ENCODE measurements at regions not wholly inside any gene's neighbourhood (a gene's known extent, or its start where the extent isn't known, plus 50 kb on each side); places are given as distances from the start of the nearest gene placed in this dataset.
A peak's percentile ranks its signal among the peaks of the same experiment; 100 is the strongest.

GRCh38 chr15:99440551-99441443 lies 125.0 kb upstream of the MEF2A start:
- DNase-seq (no peak), ATAC-seq (no peak)
- peaks cover 56% of the 10 kb centered on the region for H3K4me1 Mint-ChIP-seq (ENCODE audit: low read depth)
- no peaks in the 10 kb centered on the region for H3K9me3 Mint-ChIP-seq
- H3K36me3 Mint-ChIP-seq (ENCODE audit: insufficient read depth) = no peaks in the 10 kb centered on the region
- no peaks in the 10 kb centered on the region for H3K27me3 Mint-ChIP-seq (ENCODE audit: low read depth)
- H3K4me3 Mint-ChIP-seq = no peak overlapping the region

GRCh38 chr15:99441444-99441800 lies 124.4 kb upstream of the MEF2A start:
- Mint-ChIP-seq H3K4me1 (ENCODE audit: low read depth) (peaks cover 56% of the 10 kb centered on the region), H3K27me3 (ENCODE audit: low read depth) (no peaks in the 10 kb centered on the region), H3K9me3 (no peaks in the 10 kb centered on the region), H3K36me3 (ENCODE audit: insufficient read depth) (no peaks in the 10 kb centered on the region), H3K4me3 (no peak overlapping the region)
- DNase-seq = no peak
- no peak for ATAC-seq

- DNase-seq (no peak), ATAC-seq (no peak)
- Mint-ChIP-seq H3K36me3 (ENCODE audit: insufficient read depth) (no peaks in the 10 kb centered on the region), H3K27me3 (ENCODE audit: low read depth) (no peaks in the 10 kb centered on the region), H3K9me3 (no peaks in the 10 kb centered on the region), H3K4me3 (no peak overlapping the region), H3K4me1 (ENCODE audit: low read depth) (peaks cover 56% of the 10 kb centered on the region)
Observed at GRCh38 chr15:99441871-99442251, 123.9 kb upstream of the MEF2A start.

GRCh38 chr15:99442252-99442897 lies 123.4 kb upstream of the MEF2A start:
- no peak for DNase-seq
- Mint-ChIP-seq H3K4me3 (no peak overlapping the region), H3K27me3 (ENCODE audit: low read depth) (no peaks in the 10 kb centered on the region), H3K9me3 (no peaks in the 10 kb centered on the region), H3K36me3 (ENCODE audit: insufficient read depth) (no peaks in the 10 kb centered on the region), H3K4me1 (ENCODE audit: low read depth) (peaks cover 55% of the 10 kb centered on the region)
- peak; percentile 16 to 29 for ATAC-seq

DNA sequence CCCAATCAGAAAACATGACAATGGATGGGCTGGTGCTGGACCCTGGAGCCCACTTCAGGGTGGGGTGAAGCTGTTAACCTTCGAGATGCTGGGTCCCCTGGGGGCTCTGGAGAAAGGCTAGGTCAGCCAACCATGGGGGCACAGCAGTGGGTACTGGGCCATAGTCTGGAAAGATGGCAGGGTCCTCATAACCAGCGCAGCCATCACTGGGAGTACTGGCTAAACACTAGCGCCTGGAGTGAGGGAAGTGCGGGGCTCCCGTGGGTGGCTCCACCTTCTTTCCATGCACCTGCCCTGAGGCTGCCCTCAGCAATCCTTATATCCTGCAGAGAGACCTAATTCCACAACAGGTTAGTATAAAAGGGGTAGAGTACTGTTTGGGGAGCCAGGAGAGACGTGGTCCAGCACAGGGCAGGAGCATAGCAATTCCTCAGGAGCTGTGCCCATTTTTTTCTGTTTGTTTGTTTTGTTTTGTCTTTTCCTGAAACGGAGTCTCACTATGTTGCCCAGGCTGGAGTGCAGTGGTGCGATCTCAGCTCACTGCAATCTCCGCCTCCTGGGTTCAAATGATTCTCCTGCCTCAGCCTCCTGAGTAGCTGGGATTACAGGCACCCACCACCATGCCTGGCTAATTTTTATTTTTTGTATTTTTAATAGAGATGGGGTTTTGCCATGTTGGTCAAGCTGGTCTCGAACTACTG lies 122.6 kb upstream of the MEF2A start:
- no peak overlapping the region for H3K4me3 Mint-ChIP-seq
- no peaks in the 10 kb centered on the region for H3K9me3 Mint-ChIP-seq
- DNase-seq = no peak
- H3K36me3 Mint-ChIP-seq (ENCODE audit: insufficient read depth) = no peaks in the 10 kb centered on the region
- no peak for ATAC-seq
- H3K27me3 Mint-ChIP-seq (ENCODE audit: low read depth) = peaks cover 3% of the 10 kb centered on the region
- peaks cover 55% of the 10 kb centered on the region for H3K4me1 Mint-ChIP-seq (ENCODE audit: low read depth)

DNA sequence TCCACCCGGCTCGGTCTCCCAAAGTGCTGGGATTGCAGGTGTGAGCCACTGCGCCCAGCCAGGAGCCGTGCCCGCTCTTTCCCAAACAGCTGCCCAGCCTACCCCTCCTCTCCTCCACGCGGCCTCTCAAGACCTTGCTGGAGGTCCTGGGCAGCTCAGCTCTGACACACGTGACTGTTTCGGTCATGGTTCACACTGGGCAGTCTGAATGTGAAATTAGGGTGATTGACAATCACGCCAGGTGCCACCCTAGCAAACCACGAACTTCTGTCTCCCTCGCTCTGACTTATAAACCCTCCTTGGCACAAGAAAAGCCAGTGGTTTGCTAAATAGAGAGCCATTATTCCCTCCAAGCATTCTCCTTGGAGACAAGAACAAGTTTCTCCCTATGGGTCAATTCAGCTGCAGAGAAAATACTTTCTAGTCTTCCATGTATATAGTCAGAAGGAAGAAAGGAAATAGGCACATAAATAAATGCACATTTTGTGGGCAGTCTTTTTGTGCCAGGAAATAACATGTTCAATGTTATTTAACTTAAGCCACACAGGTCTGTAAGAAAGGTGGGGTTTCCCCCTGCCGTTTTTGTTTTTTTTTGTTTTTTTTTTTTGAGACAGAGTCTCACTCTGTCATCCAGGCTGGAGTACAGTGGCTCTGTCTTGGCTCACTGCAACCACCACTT lies 121.9 kb upstream of the MEF2A start:
- peak in 1 of 2 donors; percentile 12 for ATAC-seq
- Mint-ChIP-seq H3K9me3 (no peaks in the 10 kb centered on the region), H3K4me3 (no peak overlapping the region), H3K4me1 (ENCODE audit: low read depth) (peaks cover 52% of the 10 kb centered on the region), H3K36me3 (ENCODE audit: insufficient read depth) (no peaks in the 10 kb centered on the region), H3K27me3 (ENCODE audit: low read depth) (peaks cover 3% of the 10 kb centered on the region)
- DNase-seq = no peak

DNA sequence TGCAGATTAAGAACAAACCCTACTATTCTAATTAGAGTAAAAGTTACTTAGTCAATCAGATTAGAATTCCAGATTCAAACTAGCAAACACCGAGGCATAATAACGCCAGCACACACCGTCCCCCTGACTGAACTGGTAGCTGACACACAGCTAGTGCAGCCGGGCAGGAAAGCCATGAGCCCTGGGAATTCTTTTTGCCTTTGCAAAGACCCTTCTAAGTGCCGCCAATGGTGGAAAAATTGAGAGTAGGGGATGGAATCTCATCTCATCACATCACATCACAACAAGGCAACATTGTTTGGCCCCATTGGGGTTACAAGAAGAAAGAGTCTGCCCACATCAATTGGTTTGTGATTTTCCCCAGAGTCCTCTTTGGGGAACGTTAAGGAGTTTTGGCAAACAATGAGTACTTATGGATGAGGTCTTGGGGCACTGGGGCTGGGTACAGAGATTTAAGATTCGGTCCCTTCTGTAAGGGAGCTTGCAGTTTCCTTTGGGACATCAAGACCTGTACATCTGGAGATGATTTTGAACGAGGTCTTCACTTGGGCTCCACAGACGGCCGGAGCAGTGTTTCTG lies 120.4 kb upstream of the MEF2A start:
- Mint-ChIP-seq H3K4me1 (ENCODE audit: low read depth) (peaks cover 62% of the 10 kb centered on the region), H3K9me3 (no peaks in the 10 kb centered on the region), H3K36me3 (ENCODE audit: insufficient read depth) (no peaks in the 10 kb centered on the region), H3K4me3 (no peak overlapping the region), H3K27me3 (ENCODE audit: low read depth) (peaks cover 5% of the 10 kb centered on the region)
- ATAC-seq (no peak), DNase-seq (no peak)

GRCh38 chr15:99446565-99447496 lies 119.0 kb upstream of the MEF2A start:
- H3K9me3 Mint-ChIP-seq = no peaks in the 10 kb centered on the region
- no peak for ATAC-seq
- DNase-seq = no peak
- peaks cover 6% of the 10 kb centered on the region for H3K27me3 Mint-ChIP-seq (ENCODE audit: low read depth)
- no peak overlapping the region for H3K4me3 Mint-ChIP-seq
- H3K36me3 Mint-ChIP-seq (ENCODE audit: insufficient read depth) = no peaks in the 10 kb centered on the region
- H3K4me1 Mint-ChIP-seq (ENCODE audit: low read depth) = peaks cover 70% of the 10 kb centered on the region

- no peaks in the 10 kb centered on the region for H3K9me3 Mint-ChIP-seq
- H3K4me1 Mint-ChIP-seq (ENCODE audit: low read depth) = peaks cover 63% of the 10 kb centered on the region
- ATAC-seq (no peak), DNase-seq (no peak)
- H3K4me3 Mint-ChIP-seq = no peak overlapping the region
- H3K27me3 Mint-ChIP-seq (ENCODE audit: low read depth) = peaks cover 7% of the 10 kb centered on the region
- no peaks in the 10 kb centered on the region for H3K36me3 Mint-ChIP-seq (ENCODE audit: insufficient read depth)
Observed at GRCh38 chr15:99447497-99448371, 118.0 kb upstream of the MEF2A start.

DNA sequence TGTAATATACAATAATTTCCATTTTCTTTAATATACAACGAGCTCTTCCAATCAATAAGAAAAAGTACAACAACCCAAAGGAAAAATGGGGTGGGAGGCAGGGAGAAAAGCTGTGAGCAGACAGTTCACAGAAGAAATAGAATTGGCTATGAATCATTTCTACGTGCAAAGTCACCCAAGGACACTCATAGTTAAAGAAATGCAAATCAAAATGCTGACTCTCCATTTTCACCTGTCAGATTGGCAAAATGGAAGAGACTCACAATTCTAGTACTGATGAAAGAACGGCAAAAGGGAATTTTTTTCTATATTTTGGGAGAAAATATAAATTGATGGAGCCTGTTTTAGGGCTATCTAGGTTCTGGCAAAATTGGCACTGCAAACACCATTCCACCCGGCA lies 116.3 kb upstream of the MEF2A start:
- H3K36me3 Mint-ChIP-seq (ENCODE audit: insufficient read depth) = no peaks in the 10 kb centered on the region
- no peaks in the 10 kb centered on the region for H3K9me3 Mint-ChIP-seq
- no peak for DNase-seq
- H3K4me3 Mint-ChIP-seq = no peak overlapping the region
- peaks cover 7% of the 10 kb centered on the region for H3K27me3 Mint-ChIP-seq (ENCODE audit: low read depth)
- ATAC-seq = no peak
- peaks cover 50% of the 10 kb centered on the region for H3K4me1 Mint-ChIP-seq (ENCODE audit: low read depth)

DNA sequence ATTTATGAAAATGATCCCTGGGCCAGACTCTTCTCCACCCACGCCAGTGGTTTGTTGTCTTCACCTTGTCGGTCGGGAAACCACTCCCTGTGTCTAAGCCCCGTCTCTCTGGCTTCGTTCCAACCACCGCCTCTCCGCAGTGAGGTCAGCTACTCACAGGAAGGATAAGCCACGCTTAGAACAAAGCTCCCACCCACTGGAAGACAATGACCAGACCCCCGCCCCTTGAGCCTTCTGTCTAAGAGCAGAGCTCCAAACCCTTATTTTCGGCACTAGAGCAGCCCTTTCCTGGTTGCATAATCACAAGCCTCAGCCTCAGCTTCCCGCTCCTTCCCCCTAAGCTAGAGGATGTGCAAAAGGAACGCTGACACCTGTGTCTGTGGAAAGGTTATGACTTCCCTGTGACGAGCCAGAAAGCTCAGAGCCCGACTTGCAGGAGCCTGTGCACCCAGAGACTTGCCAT lies 114.9 kb upstream of the MEF2A start:
- Mint-ChIP-seq H3K36me3 (ENCODE audit: insufficient read depth) (no peaks in the 10 kb centered on the region), H3K9me3 (no peaks in the 10 kb centered on the region)

DNA sequence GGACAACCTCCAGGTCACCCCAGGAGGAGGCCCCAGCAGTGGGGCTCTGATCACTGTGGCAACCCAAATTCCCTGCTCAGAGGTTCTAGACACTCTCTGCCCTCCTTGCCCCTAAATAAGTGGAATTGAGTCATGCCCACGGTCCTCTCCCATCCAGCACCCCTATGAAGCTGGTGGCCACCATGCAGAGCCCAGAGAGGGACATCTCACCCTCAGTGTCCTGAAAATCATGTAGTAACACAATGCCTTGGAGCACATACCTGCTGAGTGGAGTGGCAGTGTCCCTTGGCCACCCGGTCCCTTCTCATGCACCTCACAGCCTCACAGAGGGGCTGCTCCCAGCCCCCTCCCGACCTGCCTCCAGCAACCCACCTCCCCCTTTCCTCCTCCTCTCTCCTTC lies 114.3 kb upstream of the MEF2A start:
- Mint-ChIP-seq H3K36me3 (ENCODE audit: insufficient read depth) (no peaks in the 10 kb centered on the region), H3K27me3 (ENCODE audit: low read depth) (peaks cover 7% of the 10 kb centered on the region), H3K9me3 (no peaks in the 10 kb centered on the region), H3K4me1 (ENCODE audit: low read depth) (peaks cover 38% of the 10 kb centered on the region), H3K4me3 (peak overlapping the region; percentile 62)
- ATAC-seq (no peak), DNase-seq (no peak)

More for the DNA sequence above, 114.9 kb upstream of the MEF2A start:
- Mint-ChIP-seq H3K4me1 (ENCODE audit: low read depth) (peaks cover 38% of the 10 kb centered on the region), H3K4me3 (peak overlapping the region; percentile 62), H3K27me3 (ENCODE audit: low read depth) (peaks cover 7% of the 10 kb centered on the region)
- peak; percentile 62 to 80 for ATAC-seq
- peak; percentile 55 for DNase-seq
